AG04449 (cell line): ENCODE measurements at regions not wholly inside any gene's neighbourhood (a gene's known extent, or its start where the extent isn't known, plus 50 kb on each side); places are given as distances from the start of the nearest gene placed in this dataset.

ENCODE experiments used
- CTCF ChIA-PET: fragments of 350-600 bp; formaldehyde crosslinking; extraction: SDS; loops from one replicate; lab custom pipeline; 2021; ENCODE audit warnings: antibody characterized with exemption; lab: Yijun Ruan, JAX
- POLR2A ChIA-PET: fragments of 400-600, 350-600 bp; formaldehyde crosslinking; extraction: SDS; loops from one replicate; lab custom pipeline; 2020; ENCODE audit warnings: antibody characterized with exemption, inconsistent platforms; lab: Yijun Ruan, JAX
- DNase-seq: peaks from one replicate; pipeline ENCODE4 v3.0.0-alpha.2; 2010; ENCODE audit warnings: low read depth, low spot score
- H3K4me3 ChIP-seq: 2 replicates; pipeline ENCODE4 v1.5.1; 2011; ENCODE audit warnings: low read depth, mild to moderate bottlenecking, control low read depth, low read length
- TF ChIP-seq, protein P1 (sequence below): IDR thresholded peaks from one replicate; pipeline ENCODE4 v1.5.1; 2011; ENCODE audit warnings: mild to moderate bottlenecking, moderate library complexity, low read length, control low read depth, inconsistent platforms; ENCODE audit not compliant: insufficient read depth; ENCODE audit errors: missing control alignments

DNA sequence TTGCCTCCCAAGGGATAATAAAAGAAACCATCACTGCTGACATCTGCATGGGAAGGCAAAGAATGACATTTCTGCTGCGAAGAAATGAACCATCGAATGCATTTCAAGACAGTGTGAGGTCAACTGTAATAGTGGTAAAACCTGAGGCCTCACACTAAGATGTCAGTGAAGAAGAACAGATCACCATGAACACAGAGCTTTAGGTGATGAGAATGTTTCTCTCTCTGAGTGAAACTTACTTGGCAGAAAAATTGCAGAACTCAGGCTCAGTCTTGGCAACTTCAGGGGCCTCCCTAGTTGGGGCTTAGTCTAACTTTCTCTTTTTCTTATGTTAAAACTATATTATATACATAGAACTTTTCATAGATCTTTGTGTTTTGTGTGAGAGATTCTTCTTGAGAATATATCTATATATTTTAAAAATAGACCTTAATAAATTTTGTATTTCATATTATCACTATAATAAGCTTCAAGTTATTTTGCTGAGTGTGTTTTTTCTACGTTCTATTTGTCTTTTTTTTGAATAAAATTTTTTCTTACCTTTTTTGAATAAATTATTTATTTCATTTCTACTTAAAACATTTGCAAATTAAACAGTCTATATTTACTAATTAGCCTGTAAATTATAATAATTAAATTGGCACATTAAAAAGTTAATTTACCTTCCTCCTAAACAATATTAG, 427.5 kb upstream of the TRIB2 start:
- POLR2A ChIA-PET: no interaction called here
- CTCF ChIA-PET: no interaction called here

DNA sequence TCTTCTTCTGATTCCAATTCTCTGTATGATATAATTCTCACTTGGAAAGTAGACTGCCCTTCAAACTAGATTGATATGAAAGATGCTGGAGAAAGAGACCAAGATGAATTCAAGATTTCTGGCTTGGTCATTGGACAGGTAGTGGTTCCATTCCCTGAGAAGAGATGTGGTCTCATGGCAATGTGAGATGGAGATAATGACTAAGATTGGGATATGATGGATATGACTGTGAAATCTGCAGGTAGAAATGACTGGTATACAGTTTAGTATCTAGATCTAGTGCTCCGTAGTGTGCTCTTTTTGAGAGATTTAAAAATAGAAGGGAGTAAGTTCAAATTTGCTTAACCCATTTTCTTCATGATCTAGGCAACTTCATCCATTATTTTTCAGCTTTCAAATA, 425.4 kb upstream of the TRIB2 start:
- no peak for DNase-seq
- ChIA-PET POLR2A (no interaction called here), CTCF (no interaction called here)
- no peak overlapping the region for H3K4me3 ChIP-seq
- TF ChIP-seq, protein P1, sequence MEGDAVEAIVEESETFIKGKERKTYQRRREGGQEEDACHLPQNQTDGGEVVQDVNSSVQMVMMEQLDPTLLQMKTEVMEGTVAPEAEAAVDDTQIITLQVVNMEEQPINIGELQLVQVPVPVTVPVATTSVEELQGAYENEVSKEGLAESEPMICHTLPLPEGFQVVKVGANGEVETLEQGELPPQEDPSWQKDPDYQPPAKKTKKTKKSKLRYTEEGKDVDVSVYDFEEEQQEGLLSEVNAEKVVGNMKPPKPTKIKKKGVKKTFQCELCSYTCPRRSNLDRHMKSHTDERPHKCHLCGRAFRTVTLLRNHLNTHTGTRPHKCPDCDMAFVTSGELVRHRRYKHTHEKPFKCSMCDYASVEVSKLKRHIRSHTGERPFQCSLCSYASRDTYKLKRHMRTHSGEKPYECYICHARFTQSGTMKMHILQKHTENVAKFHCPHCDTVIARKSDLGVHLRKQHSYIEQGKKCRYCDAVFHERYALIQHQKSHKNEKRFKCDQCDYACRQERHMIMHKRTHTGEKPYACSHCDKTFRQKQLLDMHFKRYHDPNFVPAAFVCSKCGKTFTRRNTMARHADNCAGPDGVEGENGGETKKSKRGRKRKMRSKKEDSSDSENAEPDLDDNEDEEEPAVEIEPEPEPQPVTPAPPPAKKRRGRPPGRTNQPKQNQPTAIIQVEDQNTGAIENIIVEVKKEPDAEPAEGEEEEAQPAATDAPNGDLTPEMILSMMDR: no peak

More for the DNA sequence above, 427.5 kb upstream of the TRIB2 start:
- H3K4me3 ChIP-seq: no peak overlapping the region
- no peak for DNase-seq
- TF ChIP-seq, protein P1: no peak

DNA sequence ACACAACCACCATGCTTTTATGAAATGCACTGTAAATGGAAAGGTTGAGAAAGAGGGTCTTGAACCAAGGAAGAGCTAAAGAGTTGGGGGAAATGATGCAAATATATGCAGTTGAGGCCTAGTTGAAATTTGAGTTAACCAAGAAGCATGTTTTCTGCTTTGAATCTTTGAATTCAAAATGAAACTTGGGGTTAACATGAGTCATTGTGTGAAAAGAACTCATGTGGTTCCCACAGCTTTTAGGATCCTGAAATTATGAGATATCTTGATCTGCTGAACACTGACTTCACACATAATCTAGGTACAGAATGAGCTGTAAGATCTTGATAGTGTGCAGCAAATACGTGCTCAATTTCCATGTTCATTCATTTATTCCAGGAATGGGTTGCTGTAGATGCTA, 422.9 kb upstream of the TRIB2 start:
- ChIA-PET CTCF (interaction anchor here (0.7 kb wide), 1 partner anchor 8 kb away, joined by 3 read pairs; no protein-coding TSS in a partner anchor), POLR2A (interaction anchor here (1.1 kb wide), 1 partner anchor 25 kb away, joined by 3 read pairs; no protein-coding TSS in a partner anchor)
- TF ChIP-seq, protein P1: no peak
- no peak for DNase-seq
- H3K4me3 ChIP-seq: no peak overlapping the region

DNA sequence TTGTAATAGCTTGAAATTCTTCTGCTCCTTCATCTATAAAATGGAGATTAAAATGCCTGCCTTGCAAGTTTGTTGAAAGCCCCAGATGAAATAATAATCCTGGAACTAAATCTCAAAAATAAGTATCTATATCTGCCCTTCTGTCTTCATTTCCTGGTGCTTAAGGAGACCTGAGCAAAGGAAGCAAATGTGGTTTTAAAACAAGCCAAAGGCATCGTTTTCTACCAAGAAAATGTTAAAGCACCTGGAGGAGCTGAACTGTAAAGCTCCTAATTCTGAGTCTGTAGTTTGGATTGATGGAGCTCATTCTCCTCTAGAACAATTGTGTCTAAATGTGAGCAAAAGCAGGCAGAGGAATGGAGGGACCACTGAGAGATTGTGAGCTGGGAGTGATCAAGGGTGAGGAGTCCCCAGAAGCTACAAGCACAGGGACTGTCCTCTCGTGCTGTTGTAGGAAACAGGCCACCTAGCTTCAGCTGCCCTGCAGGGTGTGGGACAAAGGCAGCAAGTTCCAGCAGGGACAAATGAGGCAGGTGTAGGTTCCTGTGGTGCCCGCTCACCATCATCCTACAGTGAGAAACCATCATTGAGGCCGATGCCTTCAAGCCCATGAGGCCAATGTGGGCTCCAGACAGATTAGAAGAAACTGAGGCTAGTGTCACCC, 420.7 kb upstream of the TRIB2 start:
- H3K4me3 ChIP-seq: no peak overlapping the region
- CTCF ChIA-PET: interaction anchor here (1.0 kb wide), 1 partner anchor 712 kb away, joined by 4 read pairs; no protein-coding TSS in a partner anchor
- POLR2A ChIA-PET: no interaction called here
- TF ChIP-seq, protein P1: no peak
- DNase-seq: no peak

DNA sequence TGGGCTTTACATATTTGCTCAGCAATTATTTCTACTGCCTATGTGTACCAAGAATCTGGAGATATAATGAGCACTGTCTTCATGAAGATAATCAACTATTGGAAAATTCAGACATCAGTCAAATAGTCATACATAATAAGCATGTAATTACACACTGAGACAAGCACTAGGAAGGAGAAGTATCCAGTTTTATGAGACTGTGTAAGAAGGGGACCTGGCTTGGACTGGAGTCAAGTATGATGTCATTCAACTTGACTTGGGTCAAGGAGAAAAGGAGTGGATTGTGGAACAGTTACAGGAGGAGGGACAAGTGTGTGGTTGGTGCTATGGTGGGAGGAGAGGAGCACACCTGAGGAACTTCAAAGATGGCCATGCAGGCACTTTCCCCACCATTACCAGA, 419.8 kb upstream of the TRIB2 start:
- ChIA-PET POLR2A (no interaction called here), CTCF (no interaction called here)
- TF ChIP-seq, protein P1: no peak
- no peak for DNase-seq
- H3K4me3 ChIP-seq: no peak overlapping the region

DNA sequence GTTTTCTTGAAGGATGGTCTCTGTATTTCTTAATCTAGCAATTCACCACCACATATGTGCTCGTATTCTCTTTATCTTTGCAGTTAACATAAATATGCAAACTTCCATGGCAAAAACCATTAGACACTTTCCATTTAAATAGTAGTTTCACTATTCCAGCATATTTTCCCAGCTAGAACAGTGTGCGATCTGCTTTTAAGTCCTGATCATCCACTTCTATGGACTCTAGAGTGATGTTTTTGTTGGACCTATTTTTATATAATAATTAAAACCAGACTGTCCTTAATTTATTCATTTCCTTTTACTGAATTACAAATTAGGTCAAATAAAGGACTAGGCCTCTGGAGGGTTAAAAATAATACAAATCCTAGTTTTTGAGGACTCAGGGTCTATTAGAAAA, 418.4 kb upstream of the TRIB2 start:
- POLR2A ChIA-PET: no interaction called here

More for the DNA sequence above, 418.4 kb upstream of the TRIB2 start:
- DNase-seq: no peak
- H3K4me3 ChIP-seq: no peak overlapping the region
- TF ChIP-seq, protein P1: no peak
- CTCF ChIA-PET: no interaction called here
